Activated CD4-positive, alpha-beta T cell treated with anti-CD3 and anti-CD28 coated beads for 36 hours (primary cell): ENCODE measurements at regions not wholly inside any gene's neighbourhood (a gene's known extent, or its start where the extent isn't known, plus 50 kb on each side); places are given as distances from the start of the nearest gene placed in this dataset.

Source experiments
- ATAC-seq: fragments of 200-7000 bp; cut with Tn5 transposase; one replicate; pipeline ENCODE4 v1.10.0; 2021; ENCODE audit warnings: mild to moderate bottlenecking, moderate library complexity
- CTCF ChIA-PET: fragments of 350-600 bp; sonication (Branson Sonifier 250); formaldehyde crosslinking; loops from one replicate; lab custom pipeline; 2021; ENCODE audit warnings: antibody characterized with exemption; lab: Charles Lee
- POLR2A ChIA-PET: fragments of 350-600 bp; sonication (Branson Sonifier 250); formaldehyde crosslinking; loops from one replicate; lab custom pipeline; 2021; ENCODE audit warnings: antibody characterized with exemption, inconsistent platforms; lab: Charles Lee
- DNase-seq: peaks from one replicate; pipeline ENCODE4 v3.0.0-alpha.2; 2020
- H3K27ac Mint-ChIP-seq: one replicate; pipeline ENCODE4 v1.8.0; 2021; ENCODE audit warnings: mixed read lengths
- H3K27me3 Mint-ChIP-seq: one replicate; pipeline ENCODE4 v1.8.0; 2021; ENCODE audit warnings: mixed read lengths
- H3K36me3 Mint-ChIP-seq: one replicate; pipeline ENCODE4 v1.8.0; 2021; ENCODE audit warnings: low read depth, mixed read lengths
- H3K4me1 Mint-ChIP-seq: one replicate; pipeline ENCODE4 v1.8.0; 2021; ENCODE audit warnings: mixed read lengths
- H3K4me3 Mint-ChIP-seq: one replicate; pipeline ENCODE4 v1.8.0; 2021; ENCODE audit warnings: mild to moderate bottlenecking, moderate library complexity, mixed read lengths
- H3K9me3 Mint-ChIP-seq: one replicate; pipeline ENCODE4 v1.8.0; 2021; ENCODE audit warnings: low read depth, mixed read lengths
- intact Hi-C, 2 experiments: fragments of 100-400 bp; cut with DNase I in 1 of 2; cut with micrococcal nuclease in 1 of 2; formaldehyde crosslinking; loops; one replicate each; pipeline versions ENCODE4 v1.14.2 to v1.15.1; 2022 to 2024; cut with DNase I, micrococcal nuclease

DNA sequence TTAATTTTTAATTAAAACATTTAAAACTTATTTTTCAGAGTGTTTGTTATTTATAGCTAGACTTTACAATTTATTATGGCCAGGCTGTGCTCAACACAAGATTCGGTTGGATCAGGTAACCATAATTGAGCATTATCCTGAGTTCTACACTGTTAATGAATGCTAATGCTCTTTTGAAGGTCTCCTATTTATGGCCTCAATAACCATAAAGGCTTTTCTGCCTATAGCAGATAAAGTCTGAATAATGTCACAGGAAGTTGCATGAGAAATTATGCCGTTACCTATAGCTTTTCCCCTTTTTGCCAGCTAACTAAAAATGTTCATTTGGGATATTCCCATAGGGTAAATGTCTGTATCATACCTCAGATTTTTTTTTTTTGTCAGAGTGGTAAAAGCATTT, 269.4 kb upstream of the E2F7 start:
- H3K9me3 Mint-ChIP-seq, result no peaks in the 10 kb centered on the region
- peaks cover 2% of the 10 kb centered on the region for H3K27me3 Mint-ChIP-seq
- POLR2A ChIA-PET, result no interaction called here
- DNase-seq (no peak), ATAC-seq (no peak)
- intact Hi-C loops, result no loop called here
- no peak overlapping the region for H3K27ac Mint-ChIP-seq
- H3K4me1 Mint-ChIP-seq, result no peaks in the 10 kb centered on the region
- no peak overlapping the region for H3K4me3 Mint-ChIP-seq
- H3K36me3 Mint-ChIP-seq, result no peaks in the 10 kb centered on the region
- CTCF ChIA-PET, result no interaction called here

- intact Hi-C loops, result no loop called here
These were observed 263.0 kb upstream of the E2F7 start for GRCh38 chr12:77328326-77328725.

GRCh38 chr12:77325511-77326236, 260.3 kb upstream of the E2F7 start:
- peaks cover 53% of the 10 kb centered on the region for H3K27me3 Mint-ChIP-seq
- H3K36me3 Mint-ChIP-seq, result no peaks in the 10 kb centered on the region
- ChIA-PET POLR2A (no interaction called here), CTCF (no interaction called here)
- peaks cover 10% of the 10 kb centered on the region for H3K4me1 Mint-ChIP-seq
- no peak overlapping the region for H3K27ac Mint-ChIP-seq
- ATAC-seq (no peak), DNase-seq (no peak)
- H3K4me3 Mint-ChIP-seq, result peak overlapping the region; percentile 51
- H3K9me3 Mint-ChIP-seq, result no peaks in the 10 kb centered on the region
- intact Hi-C loops, result no loop called here

More at GRCh38 chr12:77328326-77328725, 263.0 kb upstream of the E2F7 start:
- ChIA-PET POLR2A (no interaction called here), CTCF (interaction anchor here (0.6 kb wide), 1 partner anchor 126 kb away, joined by 3 read pairs; no protein-coding TSS in a partner anchor)
- no peak overlapping the region for H3K4me3 Mint-ChIP-seq
- peaks cover 10% of the 10 kb centered on the region for H3K4me1 Mint-ChIP-seq
- no peaks in the 10 kb centered on the region for H3K9me3 Mint-ChIP-seq
- H3K27ac Mint-ChIP-seq, result no peak overlapping the region
- H3K27me3 Mint-ChIP-seq, result peaks cover 43% of the 10 kb centered on the region
- ATAC-seq (no peak), DNase-seq (no peak)
- no peaks in the 10 kb centered on the region for H3K36me3 Mint-ChIP-seq

- Mint-ChIP-seq H3K4me1 (peaks cover 10% of the 10 kb centered on the region), H3K36me3 (no peaks in the 10 kb centered on the region), H3K4me3 (peak overlapping the region; percentile 51), H3K27ac (no peak overlapping the region), H3K9me3 (no peaks in the 10 kb centered on the region), H3K27me3 (peaks cover 51% of the 10 kb centered on the region)
- peak; percentile 64 for DNase-seq
- intact Hi-C loops, result loop anchor here in 1 of 2 experiments (5.0 kb wide), 1 partner anchor 273 kb away; no protein-coding TSS in a partner anchor
- CTCF ChIA-PET, result interaction anchor here (0.5 to 1.6 kb wide), 2 partner anchors 10 to 207 kb away, joined by 3 to 4 read pairs; no protein-coding TSS in a partner anchor
- POLR2A ChIA-PET, result no interaction called here
- peak; percentile 87 for ATAC-seq
These were observed 259.5 kb upstream of the E2F7 start for GRCh38 chr12:77324763-77325468.

- ChIA-PET CTCF (interaction anchor here (0.7 to 1.6 kb wide), 3 partner anchors 9 to 10 kb away, joined by 3 to 4 read pairs (median 3); no protein-coding TSS in a partner anchor), POLR2A (no interaction called here)
- Mint-ChIP-seq H3K27ac (no peak overlapping the region), H3K36me3 (no peaks in the 10 kb centered on the region), H3K27me3 (peaks cover 51% of the 10 kb centered on the region), H3K4me3 (no peak overlapping the region), H3K9me3 (no peaks in the 10 kb centered on the region), H3K4me1 (peaks cover 10% of the 10 kb centered on the region)
- ATAC-seq (no peak), DNase-seq (no peak)
- intact Hi-C loops, result loop anchor here in 1 of 2 experiments (5.0 kb wide), 1 partner anchor 272 kb away; no protein-coding TSS in a partner anchor
These were observed 259.0 kb upstream of the E2F7 start for GRCh38 chr12:77324416-77324762.

DNA sequence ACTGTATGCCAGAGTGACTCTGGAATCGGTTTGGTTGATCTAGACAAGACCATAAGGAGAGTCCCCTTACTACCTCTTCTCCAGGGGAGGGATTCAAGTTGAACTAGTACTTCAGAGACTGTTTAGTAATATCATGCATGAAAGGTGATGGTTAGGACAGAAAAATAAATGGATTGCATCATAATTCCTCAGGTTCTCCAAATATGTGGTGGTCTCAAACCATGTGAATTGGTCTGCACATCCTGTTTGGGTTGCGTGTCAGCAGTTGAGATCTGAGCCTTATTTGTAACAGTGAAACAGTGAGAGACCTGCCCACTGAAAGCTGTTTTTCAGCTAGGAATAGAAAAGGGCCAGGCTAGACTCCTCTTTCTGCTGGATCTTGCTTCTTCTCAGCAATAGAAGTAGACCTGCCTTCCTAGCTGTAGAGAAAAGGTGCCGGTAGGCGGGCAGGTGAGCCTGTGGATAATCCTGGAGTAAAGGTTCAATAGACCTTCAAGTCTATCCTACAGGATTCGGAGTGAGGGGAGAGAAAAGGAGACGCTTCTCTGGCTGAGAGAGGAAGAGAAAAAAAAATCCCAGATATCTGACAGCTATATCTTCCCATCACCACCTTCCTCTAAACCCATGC, 258.5 kb upstream of the E2F7 start:
- Mint-ChIP-seq H3K4me3 (no peak overlapping the region), H3K27me3 (peaks cover 51% of the 10 kb centered on the region)

GRCh38 chr12:77319166-77319565, 253.8 kb upstream of the E2F7 start:
- Mint-ChIP-seq H3K36me3 (no peaks in the 10 kb centered on the region), H3K9me3 (no peaks in the 10 kb centered on the region), H3K4me1 (no peaks in the 10 kb centered on the region), H3K4me3 (no peak overlapping the region), H3K27me3 (peaks cover 18% of the 10 kb centered on the region), H3K27ac (no peak overlapping the region)
- ChIA-PET POLR2A (no interaction called here), CTCF (interaction anchor here (0.7 kb wide), 1 partner anchor 1144 kb away, joined by 4 read pairs; no protein-coding TSS in a partner anchor)
- ATAC-seq (no peak), DNase-seq (no peak)
- intact Hi-C loops, result no loop called here

More for the DNA sequence above, 258.5 kb upstream of the E2F7 start:
- no peak for ATAC-seq
- Mint-ChIP-seq H3K27ac (no peak overlapping the region), H3K4me1 (peaks cover 10% of the 10 kb centered on the region), H3K36me3 (no peaks in the 10 kb centered on the region), H3K9me3 (no peaks in the 10 kb centered on the region)
- intact Hi-C loops, result loop anchor here in 1 of 2 experiments (5.0 kb wide), 1 partner anchor 272 kb away; no protein-coding TSS in a partner anchor
- no peak for DNase-seq
- CTCF ChIA-PET, result interaction anchor here (0.7 to 1.6 kb wide), 3 partner anchors 9 to 10 kb away, joined by 3 to 4 read pairs (median 3); no protein-coding TSS in a partner anchor
- POLR2A ChIA-PET, result no interaction called here

DNA sequence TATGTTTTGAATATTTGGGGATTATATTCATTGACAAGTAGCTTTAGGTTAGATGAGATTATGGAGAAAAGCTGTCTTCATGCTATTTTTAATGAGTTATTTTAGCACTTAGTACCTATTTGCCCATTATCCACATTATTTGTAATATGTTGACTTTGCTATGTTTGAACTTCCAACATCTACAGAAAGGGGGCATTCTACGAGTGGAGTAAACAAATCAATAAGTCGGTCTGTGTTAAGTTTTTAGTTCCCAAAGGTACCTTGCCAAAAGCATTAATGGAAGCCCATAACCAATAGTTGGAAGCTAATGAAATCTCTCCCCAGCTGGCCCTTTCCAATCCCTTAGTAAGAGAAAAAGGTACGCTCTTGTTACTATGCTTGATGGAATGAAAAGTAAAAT, 250.0 kb upstream of the E2F7 start:
- no peaks in the 10 kb centered on the region for H3K9me3 Mint-ChIP-seq
- intact Hi-C loops, result no loop called here
- DNase-seq, result no peak
- H3K4me1 Mint-ChIP-seq, result no peaks in the 10 kb centered on the region
- H3K27ac Mint-ChIP-seq, result no peak overlapping the region
- no peaks in the 10 kb centered on the region for H3K27me3 Mint-ChIP-seq
- ChIA-PET CTCF (interaction anchor here (0.9 to 1.1 kb wide), 2 partner anchors 9 to 17 kb away, joined by 3 read pairs; no protein-coding TSS in a partner anchor), POLR2A (no interaction called here)
- no peak for ATAC-seq
- no peaks in the 10 kb centered on the region for H3K36me3 Mint-ChIP-seq
- H3K4me3 Mint-ChIP-seq, result no peak overlapping the region

- ChIA-PET CTCF (interaction anchor here (0.6 to 0.9 kb wide), 2 partner anchors 10 kb away, joined by 3 read pairs; no protein-coding TSS in a partner anchor), POLR2A (no interaction called here)
- no peak overlapping the region for H3K4me3 Mint-ChIP-seq
- no peaks in the 10 kb centered on the region for H3K4me1 Mint-ChIP-seq
- no peaks in the 10 kb centered on the region for H3K36me3 Mint-ChIP-seq
- ATAC-seq, result no peak
- H3K27ac Mint-ChIP-seq, result no peak overlapping the region
- no peaks in the 10 kb centered on the region for H3K9me3 Mint-ChIP-seq
- H3K27me3 Mint-ChIP-seq, result no peaks in the 10 kb centered on the region
- intact Hi-C loops, result no loop called here
- no peak for DNase-seq
These were observed 249.1 kb upstream of the E2F7 start for GRCh38 chr12:77314378-77315052.

DNA sequence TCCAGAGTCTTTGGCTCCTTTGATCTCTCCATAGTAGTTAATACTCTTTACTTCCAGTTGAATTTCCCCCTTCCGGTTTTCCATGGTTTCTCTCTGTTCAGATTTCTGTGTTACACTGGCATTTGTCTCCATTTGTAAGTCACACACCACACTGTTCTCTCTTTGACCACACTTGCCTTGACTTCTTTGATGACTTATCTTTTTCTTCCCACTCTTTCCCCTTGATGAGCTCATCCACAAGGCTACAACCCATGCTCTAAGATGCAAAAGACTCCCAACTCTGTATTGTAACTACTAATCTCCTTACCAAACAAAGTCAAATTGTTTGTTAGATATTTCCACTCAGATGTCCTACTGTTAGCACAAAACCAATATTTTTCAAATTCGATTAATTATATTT, 242.7 kb upstream of the E2F7 start:
- intact Hi-C loops, result no loop called here
- H3K4me1 Mint-ChIP-seq, result no peaks in the 10 kb centered on the region
- no peaks in the 10 kb centered on the region for H3K36me3 Mint-ChIP-seq
- no peaks in the 10 kb centered on the region for H3K27me3 Mint-ChIP-seq
- H3K27ac Mint-ChIP-seq, result no peak overlapping the region
- DNase-seq, result no peak
- no peak overlapping the region for H3K4me3 Mint-ChIP-seq
- no peaks in the 10 kb centered on the region for H3K9me3 Mint-ChIP-seq
- CTCF ChIA-PET, result no interaction called here
- ATAC-seq, result no peak
- POLR2A ChIA-PET, result no interaction called here

DNA sequence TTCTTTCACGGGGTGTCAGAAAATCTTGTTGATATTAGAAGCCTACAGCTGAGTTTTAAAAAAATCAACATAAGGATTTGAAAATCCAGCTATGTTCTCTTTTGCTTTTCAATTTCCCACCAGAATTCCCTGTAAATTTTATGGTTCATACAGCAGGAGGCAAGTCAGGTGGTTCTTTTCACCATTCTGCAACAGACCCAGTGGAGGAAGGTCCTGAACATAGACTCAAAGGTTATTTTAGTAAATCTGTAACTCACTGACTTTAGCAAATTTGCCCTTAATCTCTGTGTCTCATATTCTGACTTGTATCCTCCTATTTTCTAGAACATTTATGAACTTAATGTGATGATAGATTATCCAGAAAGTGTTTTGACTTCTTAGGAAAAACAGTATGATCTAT, 235.4 kb upstream of the E2F7 start:
- no peak overlapping the region for H3K4me3 Mint-ChIP-seq
- POLR2A ChIA-PET, result no interaction called here
- no peak overlapping the region for H3K27ac Mint-ChIP-seq

More for the DNA sequence above, 235.4 kb upstream of the E2F7 start:
- CTCF ChIA-PET, result no interaction called here
- DNase-seq (no peak), ATAC-seq (no peak)
- Mint-ChIP-seq H3K9me3 (no peaks in the 10 kb centered on the region), H3K36me3 (no peaks in the 10 kb centered on the region), H3K27me3 (no peaks in the 10 kb centered on the region), H3K4me1 (no peaks in the 10 kb centered on the region)
- intact Hi-C loops, result no loop called here
